ENCODE measurements at regions not wholly inside any gene's neighbourhood (a gene's known extent, or its start where the extent isn't known, plus 50 kb on each side); places are given as distances from the start of the nearest gene placed in this dataset.

DNA sequence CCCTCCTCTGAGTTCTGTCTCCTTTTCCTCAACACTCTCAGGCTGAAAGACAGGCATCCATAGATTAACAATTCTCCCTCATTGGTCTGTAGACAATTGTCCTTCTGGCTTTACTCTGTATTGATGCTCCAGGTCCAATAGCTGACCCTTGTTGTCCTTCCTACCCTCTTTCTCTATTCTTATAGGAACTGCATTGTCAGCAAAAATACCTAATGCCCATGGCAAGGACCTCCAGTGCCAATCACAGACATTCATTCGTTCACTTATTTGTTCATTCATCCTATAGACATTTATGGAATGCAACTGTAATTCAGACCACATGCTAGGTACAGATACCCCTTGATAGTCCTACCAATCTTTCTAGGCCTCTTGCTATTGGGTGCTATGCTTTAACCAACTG is 69.8 kb upstream of the DTNA start:
- H3K36me3 ChIP-seq (ENCODE audit: control insufficient read depth, insufficient read depth, low read length), result no peaks in the 10 kb centered on the region
- WGBS, 2 experiments (ENCODE audit: insufficient coverage in 1 of 2, insufficient read length in 1 of 2), result 82 to 95% methylated on average over 1 of the region's 1 CpG
- peaks cover 21% of the 10 kb centered on the region for H3K4me1 ChIP-seq (ENCODE audit: control insufficient read depth, insufficient read depth, low read length)
- H3K27me3 ChIP-seq (ENCODE audit: control insufficient read depth, insufficient read depth, low read length, poor library complexity, severe bottlenecking), result no peaks in the 10 kb centered on the region
- H3K9ac ChIP-seq (ENCODE audit: extremely low read depth, low read length, poor library complexity, severe bottlenecking), result no peak overlapping the region
- DNase-seq, result no peak
- H3K36me3 Mint-ChIP-seq (ENCODE audit: low read depth), result no peaks in the 10 kb centered on the region
- TF ChIP-seq, protein P1, sequence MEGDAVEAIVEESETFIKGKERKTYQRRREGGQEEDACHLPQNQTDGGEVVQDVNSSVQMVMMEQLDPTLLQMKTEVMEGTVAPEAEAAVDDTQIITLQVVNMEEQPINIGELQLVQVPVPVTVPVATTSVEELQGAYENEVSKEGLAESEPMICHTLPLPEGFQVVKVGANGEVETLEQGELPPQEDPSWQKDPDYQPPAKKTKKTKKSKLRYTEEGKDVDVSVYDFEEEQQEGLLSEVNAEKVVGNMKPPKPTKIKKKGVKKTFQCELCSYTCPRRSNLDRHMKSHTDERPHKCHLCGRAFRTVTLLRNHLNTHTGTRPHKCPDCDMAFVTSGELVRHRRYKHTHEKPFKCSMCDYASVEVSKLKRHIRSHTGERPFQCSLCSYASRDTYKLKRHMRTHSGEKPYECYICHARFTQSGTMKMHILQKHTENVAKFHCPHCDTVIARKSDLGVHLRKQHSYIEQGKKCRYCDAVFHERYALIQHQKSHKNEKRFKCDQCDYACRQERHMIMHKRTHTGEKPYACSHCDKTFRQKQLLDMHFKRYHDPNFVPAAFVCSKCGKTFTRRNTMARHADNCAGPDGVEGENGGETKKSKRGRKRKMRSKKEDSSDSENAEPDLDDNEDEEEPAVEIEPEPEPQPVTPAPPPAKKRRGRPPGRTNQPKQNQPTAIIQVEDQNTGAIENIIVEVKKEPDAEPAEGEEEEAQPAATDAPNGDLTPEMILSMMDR (conservative IDR thresholded peaks at IDR 0.05), result no peak
- H3K27me3 Mint-ChIP-seq (ENCODE audit: insufficient read depth), result no peaks in the 10 kb centered on the region
- no peaks in the 10 kb centered on the region for H3K9me3 Mint-ChIP-seq
- no peak overlapping the region for H3K4me3 ChIP-seq (ENCODE audit: low read length)
- no peak overlapping the region for H3K27ac Mint-ChIP-seq
- H3K9me3 ChIP-seq (ENCODE audit: control insufficient read depth, low read length), result no peaks in the 10 kb centered on the region
- H3K4me1 Mint-ChIP-seq, result peaks cover 33% of the 10 kb centered on the region
- no peak overlapping the region for H3K4me3 Mint-ChIP-seq
- no peak overlapping the region for H3K27ac ChIP-seq (ENCODE audit: low read depth, low read length)

DNA sequence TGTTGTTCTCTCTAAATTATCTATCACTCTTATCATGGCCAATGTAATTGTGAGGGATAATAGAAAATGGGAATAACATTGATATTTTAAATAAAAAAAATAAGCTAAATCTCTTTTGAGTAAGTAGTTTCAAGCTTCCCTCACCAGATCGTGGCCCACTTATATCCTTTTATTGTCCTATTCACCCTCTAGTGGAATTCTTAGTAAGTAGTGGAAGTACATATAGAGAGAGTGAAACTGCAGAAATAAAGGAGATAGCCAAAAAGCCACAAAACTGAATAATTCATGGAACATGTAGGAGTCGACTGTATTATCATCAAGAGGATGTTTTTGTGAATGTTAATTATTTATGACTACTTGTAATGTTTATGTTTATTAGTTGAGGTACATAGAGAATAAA is 66.1 kb upstream of the DTNA start:
- Mint-ChIP-seq H3K36me3 (ENCODE audit: low read depth) (peaks cover 3% of the 10 kb centered on the region), H3K27me3 (ENCODE audit: insufficient read depth) (no peaks in the 10 kb centered on the region), H3K9me3 (no peaks in the 10 kb centered on the region), H3K4me1 (peaks cover 19% of the 10 kb centered on the region), H3K27ac (no peak overlapping the region), H3K4me3 (no peak overlapping the region)
- peaks cover 9% of the 10 kb centered on the region for H3K4me1 ChIP-seq (ENCODE audit: control insufficient read depth, insufficient read depth, low read length)
- no peaks in the 10 kb centered on the region for H3K27me3 ChIP-seq (ENCODE audit: control insufficient read depth, insufficient read depth, low read length, poor library complexity, severe bottlenecking)
- 90 to 92% methylated on average over 1 of the region's 2 CpGs for WGBS, 2 experiments (ENCODE audit: insufficient coverage in 1 of 2, insufficient read length in 1 of 2)
- TF ChIP-seq, protein P1 (conservative IDR thresholded peaks at IDR 0.05), result peak; percentile 35
- no peak overlapping the region for H3K27ac ChIP-seq (ENCODE audit: low read depth, low read length)
- H3K9ac ChIP-seq (ENCODE audit: extremely low read depth, low read length, poor library complexity, severe bottlenecking), result no peak overlapping the region
- peaks cover 8% of the 10 kb centered on the region for H3K9me3 ChIP-seq (ENCODE audit: control insufficient read depth, low read length)
- no peak for DNase-seq
- no peak overlapping the region for H3K4me3 ChIP-seq (ENCODE audit: low read length)
- H3K36me3 ChIP-seq (ENCODE audit: control insufficient read depth, insufficient read depth, low read length), result no peaks in the 10 kb centered on the region

DNA sequence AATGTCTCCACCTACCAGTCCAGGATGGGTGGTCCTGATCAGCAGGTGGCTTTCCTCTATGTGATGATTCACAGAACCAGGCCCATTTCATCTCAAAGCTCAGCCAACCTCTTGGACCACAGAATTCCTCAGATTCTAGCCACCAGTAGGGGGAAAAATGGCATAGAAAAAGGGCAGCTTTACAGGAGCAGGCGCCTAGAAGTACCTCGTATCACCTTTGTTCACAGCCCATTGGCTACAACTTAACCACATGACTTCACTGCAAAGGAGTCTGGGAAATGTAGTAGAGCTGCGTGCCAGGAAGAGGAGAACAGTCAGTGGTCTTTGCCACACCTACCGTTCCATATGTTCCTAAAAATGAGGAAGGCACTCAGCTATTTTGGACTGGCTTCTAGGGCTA is 62.8 kb upstream of the DTNA start:
- Mint-ChIP-seq H3K4me1 (peaks cover 25% of the 10 kb centered on the region), H3K27me3 (ENCODE audit: insufficient read depth) (no peaks in the 10 kb centered on the region), H3K27ac (no peak overlapping the region), H3K36me3 (ENCODE audit: low read depth) (peaks cover 3% of the 10 kb centered on the region), H3K4me3 (no peak overlapping the region), H3K9me3 (no peaks in the 10 kb centered on the region)
- H3K9ac ChIP-seq (ENCODE audit: extremely low read depth, low read length, poor library complexity, severe bottlenecking), result no peak overlapping the region
- TF ChIP-seq, protein P1 (conservative IDR thresholded peaks at IDR 0.05), result peak; percentile 46
- peaks cover 8% of the 10 kb centered on the region for H3K9me3 ChIP-seq (ENCODE audit: control insufficient read depth, low read length)
- 87 to 90% methylated on average over 2 to 4 of the region's 4 CpGs for WGBS, 2 experiments (ENCODE audit: insufficient coverage in 1 of 2, insufficient read length in 1 of 2)
- DNase-seq, result peak; percentile 77
- H3K27ac ChIP-seq (ENCODE audit: low read depth, low read length), result no peak overlapping the region
- H3K4me3 ChIP-seq (ENCODE audit: low read length), result no peak overlapping the region
- H3K4me1 ChIP-seq (ENCODE audit: control insufficient read depth, insufficient read depth, low read length), result peaks cover 3% of the 10 kb centered on the region
- no peaks in the 10 kb centered on the region for H3K27me3 ChIP-seq (ENCODE audit: control insufficient read depth, insufficient read depth, low read length, poor library complexity, severe bottlenecking)
- no peaks in the 10 kb centered on the region for H3K36me3 ChIP-seq (ENCODE audit: control insufficient read depth, insufficient read depth, low read length)
